GM12873 (cell line): ENCODE measurements at regions not wholly inside any gene's neighbourhood (a gene's known extent, or its start where the extent isn't known, plus 50 kb on each side); places are given as distances from the start of the nearest gene placed in this dataset.

Experiments used
- CTCF ChIP-seq: IDR thresholded peaks from 2 replicates; pipeline ENCODE4 v1.5.1; 2012; ENCODE audit warnings: low read depth, mild to moderate bottlenecking, moderate library complexity, low read length, control low read depth; ENCODE audit not compliant: insufficient read depth; ENCODE audit errors: missing control alignments

- TF ChIP-seq CTCF: no peak
Measured at GRCh38 chr9:134224127-134224526, 59.8 kb upstream of the RNU6ATAC start.

GRCh38 chr9:134224567-134225093, 60.3 kb upstream of the RNU6ATAC start:
- no peak for TF ChIP-seq CTCF

GRCh38 chr9:134225186-134225585, 60.8 kb upstream of the RNU6ATAC start:
- TF ChIP-seq CTCF: no peak

- no peak for TF ChIP-seq CTCF
Measured at GRCh38 chr9:134225816-134226215, 61.5 kb upstream of the RNU6ATAC start.

GRCh38 chr9:134226221-134226930, 62.0 kb upstream of the RNU6ATAC start:
- TF ChIP-seq CTCF: no peak

- TF ChIP-seq CTCF: no peak
Measured at GRCh38 chr9:134227451-134228411, 63.4 kb upstream of the RNU6ATAC start.

- TF ChIP-seq CTCF: no peak
Measured at GRCh38 chr9:134228649-134229048, 64.3 kb upstream of the RNU6ATAC start.
